Esophagus squamous epithelium (tissue), 5 donors: ENCODE measurements at regions not wholly inside any gene's neighbourhood (a gene's known extent, or its start where the extent isn't known, plus 50 kb on each side); places are given as distances from the start of the nearest gene placed in this dataset.

Experiments used
- DNase-seq: peaks from one replicate; lab custom pipeline; 2025; lab: John Stamatoyannopoulos, UW
- H3K27ac ChIP-seq, 4 donors: fragments of 200-600 bp; sonication (generic); one replicate each; pipeline ENCODE4 v1.5.1; 2016 to 2019; ENCODE audit warnings: mild to moderate bottlenecking in 1 of 4
- H3K27me3 ChIP-seq, 4 donors: fragments of 200-600 bp; sonication (generic); 1 replicate in 3 of 4; 2 replicates in 1 of 4; pipeline versions ENCODE4 v1.5.1 to v1.6.0; 2017 to 2021; ENCODE audit warnings: antibody characterized with exemption in 1 of 4
- H3K36me3 ChIP-seq, 3 donors: fragments of 200-600 bp; sonication (generic); one replicate each; pipeline ENCODE4 v1.5.1; 2016 to 2019
- H3K4me1 ChIP-seq, 3 donors: fragments of 200-600 bp; sonication (generic); one replicate each; pipeline ENCODE4 v1.5.1; 2017 to 2019
- H3K4me3 ChIP-seq, 4 donors: fragments of 200-600 bp; sonication (generic); 1 replicate in 3 of 4; 2 replicates in 1 of 4; pipeline ENCODE4 v1.5.1; 2016 to 2019; ENCODE audit warnings: mild to moderate bottlenecking in 2 of 4, moderate library complexity in 1 of 4
- H3K9me3 ChIP-seq, 3 donors: fragments of 200-600 bp; sonication (generic); one replicate each; pipeline ENCODE4 v1.5.1; 2016 to 2019
- CTCF ChIP-seq, 6 experiments: fragments of 450-650 bp in 4 of 6; fragments of 200-600 bp in 2 of 6; sonication (generic) in 2 of 6; IDR thresholded peaks; one replicate each; pipeline ENCODE4 v1.5.1; 2016 to 2019; ENCODE audit warnings: antibody characterized with exemption in 6 of 6, mild to moderate bottlenecking in 4 of 6, moderate library complexity in 4 of 6
- POLR2A ChIP-seq, 4 donors: fragments of 450-650 bp; IDR thresholded peaks; one replicate each; pipeline ENCODE4 v1.6.1; 2017; ENCODE audit warnings: antibody characterized with exemption in 4 of 4, mild to moderate bottlenecking in 4 of 4, moderate library complexity in 3 of 4
- WGBS, 2 donors: methylation state at CpG; one replicate each; pipeline ENCODE4 v1.1.5; 2018; 5-methylcytosine and 5-hydroxymethylcytosine counted together
- intact Hi-C: fragments of 100-400 bp; cut with DNase I; formaldehyde crosslinking; loops from one replicate; pipeline ENCODE4 v1.15.0; 2022
- donor health status: DM: yes; HTN: yes; CAD: no.

- WGBS, 2 donors, result 81 to 84% methylated on average over 5 to 8 of the region's 11 CpGs
- peaks cover 7 to 20% (median 8%) of the 10 kb centered on the region in 3 donors for H3K4me1 ChIP-seq
- TF ChIP-seq CTCF (IDR thresholded peaks at IDR 0.05) (no peak), POLR2A (IDR thresholded peaks at IDR 0.05) (no peak)
- peaks cover 0 to 12% (median 0%) of the 10 kb centered on the region in 4 donors for H3K27me3 ChIP-seq
- intact Hi-C loops, result no loop called here
- H3K4me3 ChIP-seq, result no peak overlapping the region
- no peaks in the 10 kb centered on the region for H3K36me3 ChIP-seq
- no peak for DNase-seq
- no peak overlapping the region for H3K27ac ChIP-seq
- H3K9me3 ChIP-seq, result no peaks in the 10 kb centered on the region
These were observed 137.0 kb upstream of the HDAC4 start for GRCh38 chr2:239537633-239538356.

- Histone ChIP-seq H3K9me3 (no peaks in the 10 kb centered on the region), H3K27me3 (peaks cover 0 to 12% (median 0%) of the 10 kb centered on the region in 4 donors), H3K4me1 (peaks cover 7 to 26% (median 11%) of the 10 kb centered on the region in 3 donors), H3K27ac (no peak overlapping the region), H3K36me3 (no peaks in the 10 kb centered on the region), H3K4me3 (no peak overlapping the region)
- intact Hi-C loops, result no loop called here
- DNase-seq, result no peak
- no peak for TF ChIP-seq CTCF (IDR thresholded peaks at IDR 0.05)
- TF ChIP-seq POLR2A (IDR thresholded peaks at IDR 0.05), result no peak
- 93 to 95% methylated on average over 6 of the region's 10 CpGs for WGBS, 2 donors
These were observed 135.4 kb upstream of the HDAC4 start for GRCh38 chr2:239536186-239536585.

- no peak overlapping the region for H3K27ac ChIP-seq
- no peak for DNase-seq
- peaks cover 7 to 26% (median 11%) of the 10 kb centered on the region in 3 donors for H3K4me1 ChIP-seq
- H3K27me3 ChIP-seq, result peaks cover 0 to 13% (median 0%) of the 10 kb centered on the region in 4 donors
- intact Hi-C loops, result no loop called here
- WGBS, 2 donors, result 74% methylated on average over 8 of the region's 8 CpGs
- H3K36me3 ChIP-seq, result no peaks in the 10 kb centered on the region
- H3K4me3 ChIP-seq, result no peak overlapping the region
- TF ChIP-seq CTCF (IDR thresholded peaks at IDR 0.05) (no peak), POLR2A (IDR thresholded peaks at IDR 0.05) (no peak)
- H3K9me3 ChIP-seq, result no peaks in the 10 kb centered on the region
These were observed 134.8 kb upstream of the HDAC4 start for GRCh38 chr2:239535413-239536144.

GRCh38 chr2:239534581-239535412, 134.0 kb upstream of the HDAC4 start:
- intact Hi-C loops, result no loop called here
- TF ChIP-seq POLR2A (IDR thresholded peaks at IDR 0.05) (no peak), CTCF (IDR thresholded peaks at IDR 0.05) (no peak)

More at GRCh38 chr2:239534581-239535412, 134.0 kb upstream of the HDAC4 start:
- WGBS, 2 donors, result 83 to 91% methylated on average over 7 to 8 of the region's 14 CpGs
- H3K27me3 ChIP-seq, result peaks cover 0 to 21% (median 0%) of the 10 kb centered on the region in 4 donors
- no peaks in the 10 kb centered on the region for H3K36me3 ChIP-seq
- no peak overlapping the region for H3K27ac ChIP-seq
- H3K4me1 ChIP-seq, result peaks cover 7 to 20% (median 11%) of the 10 kb centered on the region in 3 donors
- DNase-seq, result no peak
- H3K9me3 ChIP-seq, result no peaks in the 10 kb centered on the region
- no peak overlapping the region for H3K4me3 ChIP-seq
